HEK293 (cell line): ENCODE measurements at regions not wholly inside any gene's neighbourhood (a gene's known extent, or its start where the extent isn't known, plus 50 kb on each side); places are given as distances from the start of the nearest gene placed in this dataset.

ENCODE experiments used
- CTCF ChIA-PET: fragments of 350-600 bp; formaldehyde crosslinking; extraction: SDS; loops from one replicate; lab custom pipeline; 2021; ENCODE audit warnings: antibody characterized with exemption; lab: Yijun Ruan, JAX
- POLR2A ChIA-PET: fragments of 300-600 bp; formaldehyde crosslinking; extraction: SDS; loops from one replicate; lab custom pipeline; 2020; ENCODE audit warnings: antibody characterized with exemption, inconsistent platforms; lab: Yijun Ruan, JAX
- H3K27ac ChIP-seq: fragments of 200-500 bp; sonication (Bioruptor generic); 2 replicates; pipeline ENCODE4 v1.5.1; 2014; ENCODE audit warnings: low read depth, low read length, control low read depth, inconsistent platforms; ENCODE audit errors: extremely low read depth
- H3K36me3 ChIP-seq, 2 experiments: fragments of 200-500 bp in 1 of 2; sonication (Bioruptor generic) in 1 of 2; 1 replicate in 1 of 2; 2 replicates in 1 of 2; pipeline ENCODE4 v1.5.1; 2014 to 2017; ENCODE audit warnings: inconsistent platforms in 2 of 2, low read length in 2 of 2; ENCODE audit not compliant: control insufficient read depth in 2 of 2, insufficient read depth in 1 of 2
- H3K4me1 ChIP-seq: fragments of 200-500 bp; sonication (Bioruptor generic); 2 replicates; pipeline ENCODE4 v1.5.1; 2014; ENCODE audit warnings: mild to moderate bottlenecking, low read length, inconsistent platforms; ENCODE audit not compliant: control insufficient read depth, insufficient read depth
- H3K4me3 ChIP-seq: 2 replicates; pipeline ENCODE4 v1.5.1; 2011; ENCODE audit warnings: low read depth, mild to moderate bottlenecking, control low read depth, low read length, moderate library complexity
- H3K9me3 ChIP-seq: fragments of 200-500 bp; sonication (Bioruptor generic); 2 replicates; pipeline ENCODE4 v1.5.1; 2014; ENCODE audit warnings: low read depth, low read length, inconsistent platforms; ENCODE audit not compliant: control insufficient read depth, insufficient read depth
- HIC1 ChIP-seq: fragments of 450-650 bp; formaldehyde crosslinking; IDR thresholded peaks from 2 replicates; pipeline ENCODE4 v1.5.1; 2016; ENCODE audit warnings: missing biosample characterization, missing genetic modification characterization
- KLF10 ChIP-seq: fragments of 450-650 bp; IDR thresholded peaks from 2 replicates; pipeline ENCODE4 v1.5.1; 2018; ENCODE audit warnings: missing biosample characterization, mild to moderate bottlenecking, missing genetic modification characterization
- KLF16 ChIP-seq: fragments of 450-650 bp; formaldehyde crosslinking; IDR thresholded peaks from 2 replicates; pipeline ENCODE4 v1.5.1; 2017; ENCODE audit warnings: missing biosample characterization, missing genetic modification characterization
- SALL2 ChIP-seq: fragments of 450-650 bp; formaldehyde crosslinking; IDR thresholded peaks from 2 replicates; pipeline ENCODE4 v1.5.0; 2017; ENCODE audit warnings: missing biosample characterization, mild to moderate bottlenecking, missing genetic modification characterization, borderline replicate concordance
- SCRT1 ChIP-seq: fragments of 450-650 bp; formaldehyde crosslinking; IDR thresholded peaks from 2 replicates; pipeline ENCODE4 v1.5.1; 2016; ENCODE audit warnings: missing biosample characterization, missing genetic modification characterization, borderline replicate concordance
- YY2 ChIP-seq: fragments of 450-650 bp; formaldehyde crosslinking; IDR thresholded peaks from 2 replicates; pipeline ENCODE4 v1.5.1; 2016; ENCODE audit warnings: missing biosample characterization, missing genetic modification characterization
- ZBTB1 ChIP-seq: fragments of 450-650 bp; formaldehyde crosslinking; IDR thresholded peaks from 2 replicates; pipeline ENCODE4 v1.5.1; 2016; ENCODE audit warnings: missing biosample characterization, missing genetic modification characterization
- ZNF140 ChIP-seq: fragments of 450-650 bp; formaldehyde crosslinking; IDR thresholded peaks from 2 replicates; pipeline ENCODE4 v1.5.1; 2016; ENCODE audit warnings: missing biosample characterization, missing genetic modification characterization
- ZNF175 ChIP-seq: fragments of 450-650 bp; formaldehyde crosslinking; IDR thresholded peaks from 2 replicates; pipeline ENCODE4 v1.5.1; 2016; ENCODE audit warnings: missing biosample characterization, missing genetic modification characterization
- ZNF184 ChIP-seq: fragments of 450-650 bp; IDR thresholded peaks from 2 replicates; pipeline ENCODE4 v1.5.1; 2018; ENCODE audit warnings: missing biosample characterization, mild to moderate bottlenecking, missing genetic modification characterization
- ZNF239 ChIP-seq: fragments of 450-650 bp; formaldehyde crosslinking; IDR thresholded peaks from 2 replicates; pipeline ENCODE4 v1.5.1; 2016; ENCODE audit warnings: missing biosample characterization, missing genetic modification characterization
- ZNF248 ChIP-seq: fragments of 450-650 bp; formaldehyde crosslinking; IDR thresholded peaks from 2 replicates; pipeline ENCODE4 v1.5.1; 2017; ENCODE audit warnings: missing biosample characterization, missing genetic modification characterization
- ZNF280C ChIP-seq: fragments of 450-650 bp; formaldehyde crosslinking; IDR thresholded peaks from 2 replicates; pipeline ENCODE4 v1.5.1; 2016; ENCODE audit warnings: missing biosample characterization, missing genetic modification characterization
- ZNF302 ChIP-seq: fragments of 450-650 bp; formaldehyde crosslinking; IDR thresholded peaks from 2 replicates; pipeline ENCODE4 v1.5.1; 2016; ENCODE audit warnings: missing biosample characterization, missing genetic modification characterization, low read depth
- ZNF398 ChIP-seq: fragments of 450-650 bp; formaldehyde crosslinking; IDR thresholded peaks from 2 replicates; pipeline ENCODE4 v1.5.1; 2017; ENCODE audit warnings: missing biosample characterization, missing genetic modification characterization
- ZNF660 ChIP-seq: fragments of 450-650 bp; IDR thresholded peaks from 2 replicates; pipeline ENCODE4 v1.5.1; 2018; ENCODE audit warnings: missing biosample characterization, mild to moderate bottlenecking, missing genetic modification characterization
- ZNF677 ChIP-seq: fragments of 450-650 bp; IDR thresholded peaks from 2 replicates; pipeline ENCODE4 v1.5.0; 2018; ENCODE audit warnings: missing biosample characterization, mild to moderate bottlenecking, missing genetic modification characterization, moderate library complexity
- ZNF707 ChIP-seq: fragments of 450-650 bp; formaldehyde crosslinking; IDR thresholded peaks from 2 replicates; pipeline ENCODE4 v1.5.1; 2016; ENCODE audit warnings: missing biosample characterization, missing genetic modification characterization
- ZNF768 ChIP-seq: fragments of 450-650 bp; formaldehyde crosslinking; IDR thresholded peaks from 2 replicates; pipeline ENCODE4 v1.5.1; 2018; ENCODE audit warnings: missing biosample characterization, mild to moderate bottlenecking, missing genetic modification characterization
- ZNF837 ChIP-seq: fragments of 450-650 bp; formaldehyde crosslinking; IDR thresholded peaks from 2 replicates; pipeline ENCODE4 v1.5.1; 2016; ENCODE audit warnings: missing biosample characterization, missing genetic modification characterization

- ChIA-PET CTCF (no interaction called here), POLR2A (no interaction called here)
- no peak overlapping the region for H3K27ac ChIP-seq
These were observed 142.1 kb upstream of the BRINP3 start for GRCh38 chr1:190619724-190620123.

GRCh38 chr1:190633488-190633887 is 155.8 kb upstream of the BRINP3 start:
- ChIA-PET POLR2A (no interaction called here), CTCF (no interaction called here)
- H3K36me3 ChIP-seq, result no peaks in the 10 kb centered on the region
- TF ChIP-seq ZNF837 (no peak), ZNF248 (tag by site-specific recombination) (no peak), SALL2 (tag by site-specific recombination) (no peak), ZNF175 (tag by site-specific recombination) (no peak), ZNF707 (no peak), KLF10 (tag by site-specific recombination) (no peak), ZNF140 (no peak), ZNF280C (tag by site-specific recombination) (no peak), ZBTB1 (tag by site-specific recombination) (no peak), YY2 (no peak), ZNF660 (tag by site-specific recombination) (no peak), ZNF184 (no peak), SCRT1 (tag by site-specific recombination) (no peak), HIC1 (tag by site-specific recombination) (no peak), ZNF768 (no peak)
- no peak overlapping the region for H3K27ac ChIP-seq
- H3K9me3 ChIP-seq, result no peaks in the 10 kb centered on the region
- H3K4me1 ChIP-seq, result no peaks in the 10 kb centered on the region
- H3K4me3 ChIP-seq, result no peak overlapping the region

More at GRCh38 chr1:190619724-190620123, 142.1 kb upstream of the BRINP3 start:
- Histone ChIP-seq H3K9me3 (no peaks in the 10 kb centered on the region), H3K4me3 (no peak overlapping the region), H3K36me3 (no peaks in the 10 kb centered on the region), H3K4me1 (no peaks in the 10 kb centered on the region)
- TF ChIP-seq KLF16 (tag by site-specific recombination) (no peak), ZNF677 (no peak), ZNF398 (no peak), ZNF302 (tag by site-specific recombination) (no peak), ZNF239 (no peak)
